Colonic mucosa (tissue), 4 donors: ENCODE measurements at regions not wholly inside any gene's neighbourhood (a gene's known extent, or its start where the extent isn't known, plus 50 kb on each side); places are given as distances from the start of the nearest gene placed in this dataset.

Source experiments
- DNase-seq: peaks from one replicate; pipeline ENCODE4 v3.0.0-alpha.2; 2020
- H3K27ac ChIP-seq: fragments of 200-600 bp; one replicate; pipeline ENCODE4 v1.8.0; 2021
- H3K27me3 ChIP-seq: fragments of 200-600 bp; one replicate; pipeline ENCODE4 v1.8.0; 2021
- H3K36me3 ChIP-seq: fragments of 200-600 bp; one replicate; pipeline ENCODE4 v1.8.0; 2021
- H3K4me1 ChIP-seq: fragments of 200-600 bp; one replicate; pipeline ENCODE4 v1.8.0; 2021; ENCODE audit warnings: mild to moderate bottlenecking
- H3K4me3 ChIP-seq: fragments of 200-600 bp; one replicate; pipeline ENCODE4 v1.8.0; 2021
- H3K9ac ChIP-seq, 2 donors: one replicate each; pipeline ENCODE4 v1.7.0; 2013; ENCODE audit warnings: control low read depth in 2 of 2, low read depth in 2 of 2, low read length in 2 of 2
- H3K9me3 ChIP-seq: fragments of 200-600 bp; one replicate; pipeline ENCODE4 v1.8.0; 2021
- CTCF ChIP-seq: fragments of 200-600 bp; IDR thresholded peaks from one replicate; pipeline ENCODE4 v1.8.0; 2022; ENCODE audit warnings: antibody characterized with exemption, mild to moderate bottlenecking
- intact Hi-C: fragments of 100-400 bp; cut with DNase I; formaldehyde crosslinking; loops from one replicate; pipeline ENCODE4 v1.14.1; 2022
- donor health status: healthy.
- donor health status: DM: no; HTN: no; CAD: no.
- donor health status: DM: no; HTN: no; CAD: no.

- Histone ChIP-seq H3K27ac (no peak overlapping the region), H3K4me3 (no peak overlapping the region), H3K9me3 (no peaks in the 10 kb centered on the region), H3K9ac (no peak overlapping the region), H3K4me1 (no peaks in the 10 kb centered on the region), H3K27me3 (no peaks in the 10 kb centered on the region), H3K36me3 (no peaks in the 10 kb centered on the region)
- intact Hi-C loops: no loop called here
- TF ChIP-seq CTCF: no peak
- DNase-seq: no peak
These were observed 160.1 kb downstream of the RAB38 start for GRCh38 chr11:88015170-88015569.

DNA sequence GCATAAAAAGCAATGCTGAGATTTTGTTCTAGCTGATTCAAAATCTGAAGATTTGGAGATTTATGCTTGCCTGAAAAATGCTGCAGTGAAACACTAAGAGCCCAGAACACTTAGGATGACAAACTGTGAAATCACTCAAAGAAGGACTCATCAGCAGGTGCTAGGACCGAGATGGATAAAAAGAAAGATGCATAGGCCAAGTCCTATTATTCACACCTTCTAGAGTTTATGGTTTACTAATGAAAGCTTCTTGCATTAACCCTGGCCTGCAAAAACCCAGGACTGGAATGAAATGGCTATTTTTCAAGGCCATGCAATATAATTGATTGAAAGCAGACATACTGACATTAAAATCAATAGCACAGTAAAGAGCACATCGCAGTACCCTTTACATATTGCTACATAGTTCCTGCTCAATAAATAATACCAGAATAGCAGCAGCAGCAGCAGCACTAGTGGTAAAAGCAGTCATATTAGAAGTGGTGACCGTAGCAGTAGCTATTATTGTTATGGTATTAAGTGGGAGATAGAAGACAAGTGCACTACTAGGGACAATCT, 161.7 kb downstream of the RAB38 start:
- no peak for TF ChIP-seq CTCF
- no peak for DNase-seq
- Histone ChIP-seq H3K4me1 (no peaks in the 10 kb centered on the region), H3K27me3 (no peaks in the 10 kb centered on the region), H3K9ac (no peak overlapping the region), H3K4me3 (no peak overlapping the region), H3K27ac (no peak overlapping the region), H3K36me3 (no peaks in the 10 kb centered on the region), H3K9me3 (no peaks in the 10 kb centered on the region)
- intact Hi-C loops: no loop called here

DNA sequence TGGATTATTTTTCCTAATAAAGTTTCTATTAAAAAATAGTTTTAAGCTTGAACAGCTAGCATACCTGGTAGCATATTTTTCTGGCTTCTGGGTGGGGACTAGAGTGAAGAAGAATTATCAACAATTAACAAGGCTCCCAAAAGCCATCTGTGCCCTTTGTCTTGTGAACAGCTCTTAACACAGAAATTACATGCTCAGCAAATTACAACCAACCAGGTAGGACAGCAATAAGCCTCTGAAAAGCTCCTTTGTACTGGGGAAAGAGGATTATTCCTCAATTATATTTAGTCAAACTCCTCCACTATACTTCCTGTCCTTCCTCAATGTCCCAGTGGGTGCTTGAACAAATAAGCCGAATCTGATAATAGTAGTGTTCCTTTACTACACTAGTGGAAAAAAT, 162.8 kb downstream of the RAB38 start:
- intact Hi-C loops: no loop called here
- no peak for DNase-seq
- Histone ChIP-seq H3K27me3 (no peaks in the 10 kb centered on the region), H3K4me1 (no peaks in the 10 kb centered on the region), H3K4me3 (no peak overlapping the region), H3K9me3 (no peaks in the 10 kb centered on the region), H3K27ac (no peak overlapping the region), H3K36me3 (no peaks in the 10 kb centered on the region), H3K9ac (no peak overlapping the region)
- no peak for TF ChIP-seq CTCF

DNA sequence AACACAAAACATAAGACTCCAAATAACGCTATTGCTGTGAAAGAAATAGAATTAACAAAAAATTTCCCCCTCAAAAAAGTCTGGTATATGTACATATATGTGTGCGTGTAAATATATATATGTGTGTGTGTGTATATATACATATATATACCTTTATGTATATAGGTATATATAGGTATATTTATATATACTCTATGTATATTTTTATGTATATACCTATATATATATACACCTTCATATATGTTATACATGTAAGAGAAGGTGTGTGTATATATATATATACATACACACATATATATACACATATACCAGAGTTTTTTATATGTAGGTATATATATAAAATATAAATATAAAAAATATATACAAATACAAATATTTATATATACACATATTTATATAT, 199.2 kb downstream of the RAB38 start:
- H3K9me3 ChIP-seq: no peaks in the 10 kb centered on the region
- no peak overlapping the region for H3K4me3 ChIP-seq
- no peak overlapping the region for H3K27ac ChIP-seq
- no peaks in the 10 kb centered on the region for H3K4me1 ChIP-seq
- no peak for DNase-seq
- no peak for TF ChIP-seq CTCF
- no peaks in the 10 kb centered on the region for H3K27me3 ChIP-seq
- H3K9ac ChIP-seq: no peak overlapping the region
- intact Hi-C loops: no loop called here
- H3K36me3 ChIP-seq: no peaks in the 10 kb centered on the region

GRCh38 chr11:87974797-87975196, 200.4 kb downstream of the RAB38 start:
- Histone ChIP-seq H3K27ac (no peak overlapping the region), H3K36me3 (no peaks in the 10 kb centered on the region), H3K4me3 (no peak overlapping the region), H3K4me1 (no peaks in the 10 kb centered on the region), H3K27me3 (no peaks in the 10 kb centered on the region), H3K9me3 (no peaks in the 10 kb centered on the region), H3K9ac (no peak overlapping the region)
- DNase-seq: no peak
- intact Hi-C loops: no loop called here
- no peak for TF ChIP-seq CTCF

DNA sequence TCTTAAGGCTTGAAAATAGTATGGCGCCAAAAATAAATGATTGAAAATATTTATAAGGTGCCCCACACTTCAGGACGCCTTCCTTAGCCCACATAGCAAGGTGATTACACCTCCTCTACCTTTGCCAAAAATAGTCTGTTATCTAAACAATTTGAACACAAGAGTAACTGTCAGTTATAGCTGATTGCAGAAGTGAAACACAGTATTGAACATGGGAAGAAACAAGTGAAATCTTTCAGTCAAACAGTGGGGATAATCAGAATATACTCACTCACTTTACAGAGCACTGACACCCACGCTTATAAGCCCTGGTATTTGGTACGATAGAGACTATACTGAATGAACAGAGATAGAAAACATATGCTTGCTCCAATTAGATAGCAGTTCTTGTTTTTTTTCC, 203.1 kb downstream of the RAB38 start:
- Histone ChIP-seq H3K4me1 (no peaks in the 10 kb centered on the region), H3K4me3 (no peak overlapping the region), H3K9me3 (no peaks in the 10 kb centered on the region), H3K9ac (no peak overlapping the region), H3K36me3 (no peaks in the 10 kb centered on the region), H3K27me3 (no peaks in the 10 kb centered on the region), H3K27ac (no peak overlapping the region)
- DNase-seq: no peak
- intact Hi-C loops: no loop called here
- no peak for TF ChIP-seq CTCF
